NB4 (cell line): ENCODE measurements at regions not wholly inside any gene's neighbourhood (a gene's known extent, or its start where the extent isn't known, plus 50 kb on each side); places are given as distances from the start of the nearest gene placed in this dataset.

ENCODE experiments used
- DNase-seq: peaks from one replicate; pipeline ENCODE4 v3.0.0; 2010; ENCODE audit warnings: low read depth
- H3K4me3 ChIP-seq: one replicate; pipeline ENCODE4 v1.5.1; 2011; ENCODE audit warnings: mild to moderate bottlenecking, low read depth, low read length, moderate library complexity
- MYC ChIP-seq: IDR thresholded peaks from 2 replicates; pipeline ENCODE4 v1.6.1; 2011; ENCODE audit warnings: low read depth, low read length
- POLR2A ChIP-seq: IDR thresholded peaks from 2 replicates; pipeline ENCODE4 v1.6.1; 2011; ENCODE audit warnings: mild to moderate bottlenecking; ENCODE audit not compliant: insufficient read length; ENCODE audit errors: extremely low read depth
- TF ChIP-seq, protein P1 (sequence below): IDR thresholded peaks from one replicate; pipeline ENCODE4 v1.5.1; 2012; ENCODE audit warnings: low read depth, low read length
- TF ChIP-seq, protein P2 (sequence below): IDR thresholded peaks from 2 replicates; pipeline ENCODE4 v1.6.1; 2011; ENCODE audit warnings: low read depth, low read length

DNA sequence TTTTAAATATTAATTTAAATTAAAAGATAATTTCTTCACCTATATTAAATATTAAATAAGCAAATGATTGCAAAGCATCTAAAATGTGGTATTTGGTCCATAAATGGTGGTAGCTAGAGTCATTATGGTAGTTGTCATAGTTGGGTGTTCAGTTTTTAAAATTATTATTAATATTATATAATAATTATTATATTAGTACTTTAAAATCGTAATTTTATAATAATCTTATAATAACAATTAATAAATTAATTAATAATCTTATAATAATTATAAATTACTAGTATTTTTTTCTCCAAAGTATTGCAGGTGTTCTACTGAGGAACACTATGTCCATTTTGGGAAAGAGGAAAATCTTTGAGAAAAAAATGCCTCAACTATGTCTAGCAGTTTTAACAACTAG lies 835.5 kb upstream of the GCFC2 start:
- DNase-seq = no peak
- H3K4me3 ChIP-seq = no peak overlapping the region

DNA sequence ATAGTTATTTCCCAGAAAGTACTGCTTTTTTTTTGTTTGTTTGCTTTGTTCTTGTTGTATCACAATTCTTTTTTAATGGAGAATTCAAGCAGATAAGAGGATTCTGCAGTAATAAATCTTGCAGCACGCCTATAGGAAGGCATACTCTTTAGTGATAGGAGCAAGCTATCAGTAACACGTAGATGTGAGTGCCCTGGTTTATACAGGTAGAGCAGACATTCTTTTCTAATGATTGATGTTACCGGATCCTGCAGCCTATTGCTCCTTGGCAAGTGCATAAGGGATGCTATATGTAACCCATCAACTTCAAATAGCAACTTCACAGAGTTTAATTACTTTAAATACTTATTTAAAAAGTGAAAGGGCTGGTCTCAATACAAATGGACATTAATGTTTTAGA lies 834.2 kb upstream of the GCFC2 start:
- TF ChIP-seq POLR2A (no peak), MYC (no peak)
- TF ChIP-seq, protein P1, sequence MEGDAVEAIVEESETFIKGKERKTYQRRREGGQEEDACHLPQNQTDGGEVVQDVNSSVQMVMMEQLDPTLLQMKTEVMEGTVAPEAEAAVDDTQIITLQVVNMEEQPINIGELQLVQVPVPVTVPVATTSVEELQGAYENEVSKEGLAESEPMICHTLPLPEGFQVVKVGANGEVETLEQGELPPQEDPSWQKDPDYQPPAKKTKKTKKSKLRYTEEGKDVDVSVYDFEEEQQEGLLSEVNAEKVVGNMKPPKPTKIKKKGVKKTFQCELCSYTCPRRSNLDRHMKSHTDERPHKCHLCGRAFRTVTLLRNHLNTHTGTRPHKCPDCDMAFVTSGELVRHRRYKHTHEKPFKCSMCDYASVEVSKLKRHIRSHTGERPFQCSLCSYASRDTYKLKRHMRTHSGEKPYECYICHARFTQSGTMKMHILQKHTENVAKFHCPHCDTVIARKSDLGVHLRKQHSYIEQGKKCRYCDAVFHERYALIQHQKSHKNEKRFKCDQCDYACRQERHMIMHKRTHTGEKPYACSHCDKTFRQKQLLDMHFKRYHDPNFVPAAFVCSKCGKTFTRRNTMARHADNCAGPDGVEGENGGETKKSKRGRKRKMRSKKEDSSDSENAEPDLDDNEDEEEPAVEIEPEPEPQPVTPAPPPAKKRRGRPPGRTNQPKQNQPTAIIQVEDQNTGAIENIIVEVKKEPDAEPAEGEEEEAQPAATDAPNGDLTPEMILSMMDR = no peak
- TF ChIP-seq, protein P2, sequence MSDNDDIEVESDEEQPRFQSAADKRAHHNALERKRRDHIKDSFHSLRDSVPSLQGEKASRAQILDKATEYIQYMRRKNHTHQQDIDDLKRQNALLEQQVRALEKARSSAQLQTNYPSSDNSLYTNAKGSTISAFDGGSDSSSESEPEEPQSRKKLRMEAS = no peak
- H3K4me3 ChIP-seq = no peak overlapping the region
- no peak for DNase-seq

More for the DNA sequence above, 835.5 kb upstream of the GCFC2 start:
- TF ChIP-seq POLR2A = no peak
- TF ChIP-seq, protein P1 = no peak
- TF ChIP-seq MYC = no peak
- TF ChIP-seq, protein P2 = no peak

DNA sequence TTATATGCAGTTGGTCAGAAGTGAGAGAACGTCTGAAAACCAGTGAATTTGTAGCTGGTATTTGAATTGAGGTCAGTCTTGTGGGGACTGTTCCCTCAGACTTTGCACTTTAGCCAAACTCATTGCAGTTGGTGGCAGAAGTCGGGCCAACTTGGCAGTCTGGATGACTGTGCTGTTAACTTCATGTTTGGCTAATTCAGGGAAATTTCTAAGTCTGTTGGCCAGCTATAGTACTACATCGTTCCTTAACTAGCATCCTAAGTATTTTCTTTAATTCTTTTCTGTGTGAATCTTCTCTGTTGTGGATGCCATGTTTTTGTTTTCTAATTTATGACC lies 806.8 kb upstream of the GCFC2 start:
- DNase-seq = no peak
- TF ChIP-seq, protein P1 = no peak
- TF ChIP-seq MYC (no peak), POLR2A (no peak)
- TF ChIP-seq, protein P2 = no peak

DNA sequence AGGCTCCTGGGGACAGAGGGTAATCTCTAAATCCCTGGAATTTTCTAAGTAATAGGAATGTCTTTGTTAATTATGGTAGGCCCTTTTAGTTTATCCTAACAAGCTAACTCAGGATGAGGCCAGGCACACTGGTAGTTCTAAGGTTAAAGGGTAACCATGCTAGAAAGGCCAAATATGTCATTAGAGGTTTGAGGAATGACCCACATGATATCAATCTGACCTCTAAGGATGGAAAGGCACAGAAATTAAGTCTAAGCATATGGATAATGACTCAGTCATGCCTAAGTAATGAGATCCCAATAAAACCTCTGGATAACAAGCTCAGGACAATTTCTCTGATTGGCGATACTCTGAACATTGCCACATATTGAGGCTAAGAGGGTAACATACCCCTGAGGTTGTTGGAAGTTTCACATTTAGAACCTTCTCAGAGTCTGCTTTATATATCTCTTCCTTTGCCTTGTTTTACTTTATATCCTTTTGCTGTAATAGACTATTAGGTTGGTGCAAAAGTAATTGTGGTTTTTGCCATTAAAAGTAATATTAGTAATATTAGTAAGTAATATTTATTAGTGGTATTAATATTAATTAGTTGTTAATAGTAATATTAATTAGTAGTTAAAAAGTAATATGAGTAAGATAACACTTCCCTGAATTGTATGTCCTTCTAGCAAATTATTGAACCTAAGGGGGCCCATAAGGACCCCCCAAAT lies 806.3 kb upstream of the GCFC2 start:
- no peak for DNase-seq
- H3K4me3 ChIP-seq = no peak overlapping the region
- no peak for TF ChIP-seq MYC
- TF ChIP-seq, protein P1 = no peak
- TF ChIP-seq, protein P2 = no peak
- no peak for TF ChIP-seq POLR2A

More for the DNA sequence above, 806.8 kb upstream of the GCFC2 start:
- no peak overlapping the region for H3K4me3 ChIP-seq

DNA sequence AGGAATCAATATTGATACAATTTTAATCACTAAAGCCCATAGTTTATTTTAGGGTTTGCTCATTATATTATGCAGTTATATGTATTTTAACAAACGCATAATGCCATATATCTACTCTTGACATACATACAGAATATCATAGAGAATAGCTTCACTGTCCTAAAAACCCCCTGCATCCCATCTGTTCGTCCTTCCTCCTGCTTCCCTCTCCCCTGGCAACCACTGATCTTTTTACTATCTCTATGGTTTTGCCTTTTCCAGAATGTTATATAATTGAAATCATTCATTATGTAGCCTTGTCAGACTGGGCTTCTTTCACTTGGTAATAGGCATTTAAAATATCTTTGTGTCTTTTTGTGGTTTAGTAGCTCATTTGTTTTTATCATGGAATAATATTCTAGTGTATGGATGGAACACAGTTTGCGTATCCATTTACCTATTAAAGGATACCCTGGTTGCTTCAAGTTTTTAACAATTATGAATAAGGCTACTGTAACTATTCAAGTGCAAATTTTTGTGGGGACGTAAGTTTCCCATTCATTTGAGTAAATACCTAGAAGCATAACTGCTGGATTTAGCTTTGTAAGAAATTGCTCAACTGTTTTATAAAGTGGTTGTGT lies 801.6 kb upstream of the GCFC2 start:
- H3K4me3 ChIP-seq = no peak overlapping the region
- DNase-seq = no peak
- no peak for TF ChIP-seq POLR2A
- no peak for TF ChIP-seq MYC
- TF ChIP-seq, protein P2 = no peak
- TF ChIP-seq, protein P1 = no peak
